RWPE2 (cell line): ENCODE measurements at regions not wholly inside any gene's neighbourhood (a gene's known extent, or its start where the extent isn't known, plus 50 kb on each side); places are given as distances from the start of the nearest gene placed in this dataset.

Source experiments
- ATAC-seq: fragments of 200-7000 bp; cut with Tn5 transposase; 3 replicates; pipeline ENCODE4 v1.9.1; 2021; ENCODE audit warnings: low read depth
- DNase-seq: peaks from one replicate; pipeline ENCODE4 v3.0.0-alpha.2; 2020; ENCODE audit warnings: low spot score
- H3K27ac ChIP-seq: fragments of 450-650 bp; 2 replicates; pipeline ENCODE4 v1.5.1; 2017; ENCODE audit warnings: mild to moderate bottlenecking; ENCODE audit not compliant: poor library complexity, severe bottlenecking
- H3K27me3 ChIP-seq: fragments of 250-450 bp; sonication (Bioruptor Pico); 2 replicates; pipeline ENCODE4 v1.5.1; 2021; ENCODE audit warnings: mild to moderate bottlenecking, moderate library complexity; ENCODE audit not compliant: insufficient read depth, poor library complexity, severe bottlenecking
- H3K36me3 ChIP-seq: fragments of 250-450 bp; sonication (Bioruptor Pico); 2 replicates; pipeline ENCODE4 v1.5.1; 2020; ENCODE audit warnings: low read depth, mild to moderate bottlenecking, moderate library complexity
- H3K4me1 ChIP-seq: fragments of 250-450 bp; sonication (Bioruptor Pico); 2 replicates; pipeline ENCODE4 v1.5.1; 2021; ENCODE audit warnings: mild to moderate bottlenecking, moderate library complexity; ENCODE audit not compliant: insufficient read depth, poor library complexity, severe bottlenecking
- H3K4me3 ChIP-seq: fragments of 250-450 bp; sonication (Bioruptor Pico); 2 replicates; pipeline ENCODE4 v1.5.1; 2021; ENCODE audit warnings: mild to moderate bottlenecking, moderate library complexity; ENCODE audit not compliant: severe bottlenecking
- H3K9me3 ChIP-seq: fragments of 250-450 bp; sonication (Bioruptor Pico); 2 replicates; pipeline ENCODE4 v1.5.1; 2021; ENCODE audit warnings: mild to moderate bottlenecking, moderate library complexity; ENCODE audit not compliant: severe bottlenecking
- TF ChIP-seq, protein P1 (sequence below): fragments of 450-650 bp; IDR thresholded peaks from one replicate; pipeline ENCODE4 v1.5.1; 2017; ENCODE audit warnings: mild to moderate bottlenecking, moderate library complexity; ENCODE audit not compliant: poor library complexity, severe bottlenecking

- Histone ChIP-seq H3K9me3 (no peaks in the 10 kb centered on the region), H3K27ac (no peak overlapping the region), H3K36me3 (no peaks in the 10 kb centered on the region), H3K4me1 (no peaks in the 10 kb centered on the region), H3K4me3 (no peak overlapping the region), H3K27me3 (no peaks in the 10 kb centered on the region)
- DNase-seq (no peak), ATAC-seq (no peak)
- TF ChIP-seq, protein P1, sequence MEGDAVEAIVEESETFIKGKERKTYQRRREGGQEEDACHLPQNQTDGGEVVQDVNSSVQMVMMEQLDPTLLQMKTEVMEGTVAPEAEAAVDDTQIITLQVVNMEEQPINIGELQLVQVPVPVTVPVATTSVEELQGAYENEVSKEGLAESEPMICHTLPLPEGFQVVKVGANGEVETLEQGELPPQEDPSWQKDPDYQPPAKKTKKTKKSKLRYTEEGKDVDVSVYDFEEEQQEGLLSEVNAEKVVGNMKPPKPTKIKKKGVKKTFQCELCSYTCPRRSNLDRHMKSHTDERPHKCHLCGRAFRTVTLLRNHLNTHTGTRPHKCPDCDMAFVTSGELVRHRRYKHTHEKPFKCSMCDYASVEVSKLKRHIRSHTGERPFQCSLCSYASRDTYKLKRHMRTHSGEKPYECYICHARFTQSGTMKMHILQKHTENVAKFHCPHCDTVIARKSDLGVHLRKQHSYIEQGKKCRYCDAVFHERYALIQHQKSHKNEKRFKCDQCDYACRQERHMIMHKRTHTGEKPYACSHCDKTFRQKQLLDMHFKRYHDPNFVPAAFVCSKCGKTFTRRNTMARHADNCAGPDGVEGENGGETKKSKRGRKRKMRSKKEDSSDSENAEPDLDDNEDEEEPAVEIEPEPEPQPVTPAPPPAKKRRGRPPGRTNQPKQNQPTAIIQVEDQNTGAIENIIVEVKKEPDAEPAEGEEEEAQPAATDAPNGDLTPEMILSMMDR = no peak
Observed at GRCh38 chr4:22167201-22167600, 218.6 kb upstream of the KCNIP4 start.

DNA sequence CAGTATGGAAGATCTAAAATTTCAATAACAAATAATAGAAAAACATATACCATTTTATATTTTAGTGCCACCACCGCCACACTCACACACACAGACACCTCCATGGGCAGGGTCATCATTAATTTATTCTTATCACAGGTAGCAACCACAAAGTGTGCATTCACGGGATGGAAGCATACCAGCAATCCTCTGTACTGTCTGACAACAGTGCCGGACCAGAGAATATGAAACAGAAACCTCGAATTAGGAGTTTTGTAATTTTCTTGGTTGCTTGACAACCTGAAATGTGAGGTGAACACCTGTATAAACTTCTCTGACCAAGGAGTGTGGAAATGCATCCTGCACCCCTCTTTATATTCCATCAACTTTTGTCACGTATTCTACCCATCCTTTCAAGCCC is 213.9 kb upstream of the KCNIP4 start:
- ATAC-seq = no peak

GRCh38 chr4:22130741-22131140 is 182.2 kb upstream of the KCNIP4 start:
- Histone ChIP-seq H3K36me3 (no peaks in the 10 kb centered on the region), H3K27ac (no peak overlapping the region), H3K4me1 (no peaks in the 10 kb centered on the region), H3K9me3 (no peaks in the 10 kb centered on the region), H3K27me3 (peaks cover 7% of the 10 kb centered on the region), H3K4me3 (no peak overlapping the region)
- ATAC-seq (no peak), DNase-seq (no peak)
- TF ChIP-seq, protein P1 = no peak

More for the DNA sequence above, 213.9 kb upstream of the KCNIP4 start:
- Histone ChIP-seq H3K4me1 (no peaks in the 10 kb centered on the region), H3K27ac (no peak overlapping the region), H3K9me3 (no peaks in the 10 kb centered on the region), H3K4me3 (no peak overlapping the region), H3K27me3 (no peaks in the 10 kb centered on the region), H3K36me3 (no peaks in the 10 kb centered on the region)
- no peak for DNase-seq
- TF ChIP-seq, protein P1 = no peak

- TF ChIP-seq, protein P1 = peak; percentile 69
- DNase-seq (no peak), ATAC-seq (peak; percentile 48; the same call in 2 of the 3 replicates)
- Histone ChIP-seq H3K27ac (no peak overlapping the region), H3K36me3 (no peaks in the 10 kb centered on the region), H3K9me3 (no peaks in the 10 kb centered on the region), H3K4me3 (no peak overlapping the region), H3K27me3 (peaks cover 5% of the 10 kb centered on the region), H3K4me1 (no peaks in the 10 kb centered on the region)
Observed at GRCh38 chr4:22129454-22130029, 181.0 kb upstream of the KCNIP4 start.

GRCh38 chr4:22122062-22122461 is 173.5 kb upstream of the KCNIP4 start:
- TF ChIP-seq, protein P1 = no peak
- no peaks in the 10 kb centered on the region for H3K36me3 ChIP-seq
- ATAC-seq (no peak), DNase-seq (no peak)
- H3K4me1 ChIP-seq = no peaks in the 10 kb centered on the region
- H3K9me3 ChIP-seq = no peaks in the 10 kb centered on the region
- peaks cover 9% of the 10 kb centered on the region for H3K27me3 ChIP-seq
- no peak overlapping the region for H3K27ac ChIP-seq
- no peak overlapping the region for H3K4me3 ChIP-seq
